ENCODE measurements at regions not wholly inside any gene's neighbourhood (a gene's known extent, or its start where the extent isn't known, plus 50 kb on each side); places are given as distances from the start of the nearest gene placed in this dataset.

GRCh38 chr14:58737511-58737910, 99.7 kb downstream of the DACT1 start:
- TF ChIP-seq GATA3 (IDR thresholded peaks at IDR 0.05; ENCODE audit: low read depth, low read length) (no peak), GATA2 (IDR thresholded peaks at IDR 0.05; ENCODE audit: low read depth, low read length) (no peak)

- no peak for TF ChIP-seq GATA3 (IDR thresholded peaks at IDR 0.05; ENCODE audit: low read depth, low read length)
- TF ChIP-seq GATA2 (IDR thresholded peaks at IDR 0.05; ENCODE audit: low read depth, low read length) = no peak
Measured at GRCh38 chr14:58738189-58738836, 100.6 kb downstream of the DACT1 start.

GRCh38 chr14:58738876-58739275, 101.1 kb downstream of the DACT1 start:
- TF ChIP-seq GATA3 (IDR thresholded peaks at IDR 0.05; ENCODE audit: low read depth, low read length) (no peak), GATA2 (IDR thresholded peaks at IDR 0.05; ENCODE audit: low read depth, low read length) (no peak)

GRCh38 chr14:58739674-58740073, 101.9 kb downstream of the DACT1 start:
- TF ChIP-seq GATA2 (IDR thresholded peaks at IDR 0.05; ENCODE audit: low read depth, low read length) (no peak), GATA3 (IDR thresholded peaks at IDR 0.05; ENCODE audit: low read depth, low read length) (no peak)

- TF ChIP-seq GATA3 (IDR thresholded peaks at IDR 0.05; ENCODE audit: low read depth, low read length) = no peak
- no peak for TF ChIP-seq GATA2 (IDR thresholded peaks at IDR 0.05; ENCODE audit: low read depth, low read length)
Measured at GRCh38 chr14:58740379-58740935, 102.7 kb downstream of the DACT1 start.

GRCh38 chr14:58744801-58745394, 107.1 kb downstream of the DACT1 start:
- TF ChIP-seq GATA2 (IDR thresholded peaks at IDR 0.05; ENCODE audit: low read depth, low read length) (no peak), GATA3 (IDR thresholded peaks at IDR 0.05; ENCODE audit: low read depth, low read length) (no peak)

GRCh38 chr14:58746261-58746660, 108.5 kb downstream of the DACT1 start:
- TF ChIP-seq GATA3 (IDR thresholded peaks at IDR 0.05; ENCODE audit: low read depth, low read length) (no peak), GATA2 (IDR thresholded peaks at IDR 0.05; ENCODE audit: low read depth, low read length) (no peak)

GRCh38 chr14:58746701-58747100, 108.9 kb downstream of the DACT1 start:
- TF ChIP-seq GATA2 (IDR thresholded peaks at IDR 0.05; ENCODE audit: low read depth, low read length) = no peak
- TF ChIP-seq GATA3 (IDR thresholded peaks at IDR 0.05; ENCODE audit: low read depth, low read length) = no peak

GRCh38 chr14:58747181-58747580, 109.4 kb downstream of the DACT1 start:
- TF ChIP-seq GATA3 (IDR thresholded peaks at IDR 0.05; ENCODE audit: low read depth, low read length) (no peak), GATA2 (IDR thresholded peaks at IDR 0.05; ENCODE audit: low read depth, low read length) (no peak)

GRCh38 chr14:58749066-58749669, 111.4 kb downstream of the DACT1 start:
- TF ChIP-seq GATA3 (IDR thresholded peaks at IDR 0.05; ENCODE audit: low read depth, low read length) = no peak
- no peak for TF ChIP-seq GATA2 (IDR thresholded peaks at IDR 0.05; ENCODE audit: low read depth, low read length)

- no peak for TF ChIP-seq GATA2 (IDR thresholded peaks at IDR 0.05; ENCODE audit: low read depth, low read length)
- no peak for TF ChIP-seq GATA3 (IDR thresholded peaks at IDR 0.05; ENCODE audit: low read depth, low read length)
Measured at GRCh38 chr14:58750321-58751269, 112.8 kb downstream of the DACT1 start.

GRCh38 chr14:58751788-58752187, 114.0 kb downstream of the DACT1 start:
- TF ChIP-seq GATA2 (IDR thresholded peaks at IDR 0.05; ENCODE audit: low read depth, low read length) (no peak), GATA3 (IDR thresholded peaks at IDR 0.05; ENCODE audit: low read depth, low read length) (no peak)

GRCh38 chr14:58752289-58752688, 114.5 kb downstream of the DACT1 start:
- TF ChIP-seq GATA3 (IDR thresholded peaks at IDR 0.05; ENCODE audit: low read depth, low read length) (no peak), GATA2 (IDR thresholded peaks at IDR 0.05; ENCODE audit: low read depth, low read length) (no peak)

- TF ChIP-seq GATA2 (IDR thresholded peaks at IDR 0.05; ENCODE audit: low read depth, low read length) (no peak), GATA3 (IDR thresholded peaks at IDR 0.05; ENCODE audit: low read depth, low read length) (no peak)
Measured at GRCh38 chr14:58752771-58753201, 115.0 kb downstream of the DACT1 start.
